ENCODE measurements at regions not wholly inside any gene's neighbourhood (a gene's known extent, or its start where the extent isn't known, plus 50 kb on each side); places are given as distances from the start of the nearest gene placed in this dataset.

DNA sequence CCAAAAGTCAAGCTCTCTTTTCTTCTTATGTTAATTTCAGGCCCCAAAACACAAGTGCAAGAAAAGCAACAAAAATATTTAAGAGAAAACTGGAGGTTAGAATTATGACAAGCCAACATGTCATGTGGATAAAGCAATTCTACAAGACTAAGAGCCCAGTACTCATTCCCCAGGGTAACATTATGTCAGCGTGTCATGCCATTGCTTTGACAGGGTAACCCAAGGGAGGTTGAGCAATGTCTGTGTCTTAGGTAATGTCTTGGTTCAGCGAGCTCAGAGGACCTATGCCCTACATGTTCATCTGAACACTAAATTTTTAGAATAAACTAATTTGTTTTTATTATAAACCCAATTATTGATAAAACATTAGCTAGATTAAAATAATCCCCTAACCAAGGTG, 173.2 kb upstream of the ZNF804A start:
- Histone ChIP-seq H3K4me2 (no peak overlapping the region), H3K9me2 (ENCODE audit: insufficient read depth) (no peaks in the 10 kb centered on the region), H3F3A (replicated peaks; ENCODE audit: low read depth) (no peaks in the 10 kb centered on the region), H3K27ac (ENCODE audit: low read depth) (no peak overlapping the region), H3K79me2 (replicated peaks; ENCODE audit: insufficient read depth) (no peaks in the 10 kb centered on the region), H4K20me1 (replicated peaks; ENCODE audit: insufficient read depth) (no peaks in the 10 kb centered on the region), H2AFZ (no peak overlapping the region), H3K4me3 (no peak overlapping the region), H3K4me1 (ENCODE audit: insufficient read depth) (no peaks in the 10 kb centered on the region), H3K27me3 (ENCODE audit: insufficient read depth) (no peaks in the 10 kb centered on the region), H3K36me3 (ENCODE audit: insufficient read depth) (no peaks in the 10 kb centered on the region)
- H3K27ac Mint-ChIP-seq = no peak overlapping the region
- H3K4me1 Mint-ChIP-seq = peaks cover 5% of the 10 kb centered on the region; the same call in 2 of the 3 replicates
- peaks cover 2% of the 10 kb centered on the region for H3K27me3 Mint-ChIP-seq (ENCODE audit: insufficient read depth, low read depth, poor library complexity)
- no peaks in the 10 kb centered on the region for H3K9me3 Mint-ChIP-seq
- H3K36me3 Mint-ChIP-seq (ENCODE audit: low read depth) = no peaks in the 10 kb centered on the region
- H3K4me3 Mint-ChIP-seq = no peak overlapping the region
- TF ChIP-seq CREB1 (CRISPR knock-in tag; IDR thresholded peaks at IDR 0.05; ENCODE audit: low read depth) = no peak
- no peak for TF ChIP-seq STAT1 (IDR thresholded peaks at IDR 0.05; ENCODE audit: unreplicated experiment)
- TF ChIP-seq, protein P1, sequence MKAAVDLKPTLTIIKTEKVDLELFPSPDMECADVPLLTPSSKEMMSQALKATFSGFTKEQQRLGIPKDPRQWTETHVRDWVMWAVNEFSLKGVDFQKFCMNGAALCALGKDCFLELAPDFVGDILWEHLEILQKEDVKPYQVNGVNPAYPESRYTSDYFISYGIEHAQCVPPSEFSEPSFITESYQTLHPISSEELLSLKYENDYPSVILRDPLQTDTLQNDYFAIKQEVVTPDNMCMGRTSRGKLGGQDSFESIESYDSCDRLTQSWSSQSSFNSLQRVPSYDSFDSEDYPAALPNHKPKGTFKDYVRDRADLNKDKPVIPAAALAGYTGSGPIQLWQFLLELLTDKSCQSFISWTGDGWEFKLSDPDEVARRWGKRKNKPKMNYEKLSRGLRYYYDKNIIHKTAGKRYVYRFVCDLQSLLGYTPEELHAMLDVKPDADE (IDR thresholded peaks at IDR 0.05) = no peak
- TF ChIP-seq JUNB (IDR thresholded peaks at IDR 0.05; ENCODE audit: unreplicated experiment) = no peak
- no peak for DNase-seq (ENCODE audit: low spot score)
- ATAC-seq = no peak

DNA sequence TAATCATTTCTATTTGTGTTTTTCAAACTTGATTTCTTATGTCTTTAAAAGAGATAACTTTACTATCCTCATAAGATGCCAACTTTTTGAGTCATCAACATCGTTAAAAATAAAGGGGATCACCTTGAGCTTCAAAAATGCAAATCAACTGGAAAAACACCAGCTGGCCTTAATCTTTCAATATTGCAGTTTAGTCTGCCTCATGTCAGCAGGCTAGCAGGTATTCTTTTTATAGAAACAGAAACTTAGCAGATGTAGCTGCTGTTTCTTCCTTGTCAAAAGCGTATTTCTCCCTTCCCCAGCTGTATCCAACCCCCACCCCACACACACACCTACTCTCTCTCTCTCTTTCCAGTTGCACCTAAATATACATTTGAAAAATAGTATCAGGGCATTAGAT, 154.1 kb upstream of the ZNF804A start:
- H3K4me1 ChIP-seq (ENCODE audit: insufficient read depth) = no peaks in the 10 kb centered on the region
- no peak overlapping the region for H3K27ac ChIP-seq (ENCODE audit: low read depth)
- Mint-ChIP-seq H3K36me3 (ENCODE audit: low read depth) (no peaks in the 10 kb centered on the region), H3K4me1 (no peaks in the 10 kb centered on the region), H3K27me3 (ENCODE audit: insufficient read depth, low read depth, poor library complexity) (no peaks in the 10 kb centered on the region), H3K9me3 (no peaks in the 10 kb centered on the region), H3K4me3 (no peak overlapping the region), H3K27ac (no peak overlapping the region)
- DNase-seq (ENCODE audit: low spot score) = no peak
- no peaks in the 10 kb centered on the region for H3F3A ChIP-seq (replicated peaks; ENCODE audit: low read depth)
- no peak for ATAC-seq
- TF ChIP-seq STAT1 (IDR thresholded peaks at IDR 0.05; ENCODE audit: unreplicated experiment) = no peak
- TF ChIP-seq POLR2AphosphoS5 (IDR thresholded peaks at IDR 0.05; ENCODE audit: low read depth) = no peak
- TF ChIP-seq JUNB (IDR thresholded peaks at IDR 0.05; ENCODE audit: unreplicated experiment) = no peak
- TF ChIP-seq NANOG (IDR thresholded peaks at IDR 0.05; ENCODE audit: borderline replicate concordance) = no peak
- H4K20me1 ChIP-seq (replicated peaks; ENCODE audit: insufficient read depth) = no peaks in the 10 kb centered on the region
- H3K79me2 ChIP-seq (replicated peaks; ENCODE audit: insufficient read depth) = no peaks in the 10 kb centered on the region
- no peak overlapping the region for H3K4me2 ChIP-seq
- no peak overlapping the region for H3K4me3 ChIP-seq
- H3K9me2 ChIP-seq (ENCODE audit: insufficient read depth) = no peaks in the 10 kb centered on the region
- no peaks in the 10 kb centered on the region for H3K36me3 ChIP-seq (ENCODE audit: insufficient read depth)
- H2AFZ ChIP-seq = no peak overlapping the region
- no peaks in the 10 kb centered on the region for H3K27me3 ChIP-seq (ENCODE audit: insufficient read depth)

DNA sequence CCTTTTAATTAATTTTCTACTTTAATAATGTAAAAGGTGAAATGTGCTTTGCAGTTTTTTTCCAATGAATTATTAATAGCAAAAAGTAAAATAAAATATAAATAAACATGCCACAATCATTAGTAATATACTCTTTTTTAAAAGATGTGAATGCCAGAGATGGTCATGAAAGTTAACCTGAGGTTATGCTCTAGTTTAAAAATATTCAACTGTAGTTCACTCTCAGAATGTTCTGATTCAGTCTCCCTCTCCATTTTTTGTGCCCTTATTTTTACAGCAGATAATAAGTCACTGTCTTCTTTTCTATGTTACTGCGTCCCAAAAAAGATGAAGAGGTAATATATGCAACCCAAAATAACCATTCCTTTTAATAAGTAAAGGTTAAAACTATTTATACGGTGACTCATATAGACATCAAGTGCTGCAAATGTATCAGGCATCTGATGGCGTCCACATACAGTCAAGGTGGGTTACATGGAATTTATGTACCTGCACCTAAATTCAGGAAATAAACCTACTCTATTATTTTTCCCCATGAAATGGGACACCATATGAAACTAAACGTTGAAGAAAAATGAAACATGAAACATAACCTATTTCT, 153.6 kb upstream of the ZNF804A start:
- Mint-ChIP-seq H3K4me3 (no peak overlapping the region), H3K27ac (no peak overlapping the region), H3K36me3 (ENCODE audit: low read depth) (no peaks in the 10 kb centered on the region), H3K9me3 (no peaks in the 10 kb centered on the region), H3K27me3 (ENCODE audit: insufficient read depth, low read depth, poor library complexity) (no peaks in the 10 kb centered on the region), H3K4me1 (no peaks in the 10 kb centered on the region)
- no peak overlapping the region for H3K27ac ChIP-seq (ENCODE audit: low read depth)
- TF ChIP-seq JUNB (IDR thresholded peaks at IDR 0.05; ENCODE audit: unreplicated experiment) (no peak), ZNF114 (CRISPR knock-in tag; IDR thresholded peaks at IDR 0.05) (no peak), ZNF331 (CRISPR knock-in tag; IDR thresholded peaks at IDR 0.05; ENCODE audit: low read depth) (no peak), CREB1 (CRISPR knock-in tag; IDR thresholded peaks at IDR 0.05; ENCODE audit: low read depth) (no peak)
- TF ChIP-seq, protein P1 (IDR thresholded peaks at IDR 0.05) = no peak
- TF ChIP-seq, protein P2, sequence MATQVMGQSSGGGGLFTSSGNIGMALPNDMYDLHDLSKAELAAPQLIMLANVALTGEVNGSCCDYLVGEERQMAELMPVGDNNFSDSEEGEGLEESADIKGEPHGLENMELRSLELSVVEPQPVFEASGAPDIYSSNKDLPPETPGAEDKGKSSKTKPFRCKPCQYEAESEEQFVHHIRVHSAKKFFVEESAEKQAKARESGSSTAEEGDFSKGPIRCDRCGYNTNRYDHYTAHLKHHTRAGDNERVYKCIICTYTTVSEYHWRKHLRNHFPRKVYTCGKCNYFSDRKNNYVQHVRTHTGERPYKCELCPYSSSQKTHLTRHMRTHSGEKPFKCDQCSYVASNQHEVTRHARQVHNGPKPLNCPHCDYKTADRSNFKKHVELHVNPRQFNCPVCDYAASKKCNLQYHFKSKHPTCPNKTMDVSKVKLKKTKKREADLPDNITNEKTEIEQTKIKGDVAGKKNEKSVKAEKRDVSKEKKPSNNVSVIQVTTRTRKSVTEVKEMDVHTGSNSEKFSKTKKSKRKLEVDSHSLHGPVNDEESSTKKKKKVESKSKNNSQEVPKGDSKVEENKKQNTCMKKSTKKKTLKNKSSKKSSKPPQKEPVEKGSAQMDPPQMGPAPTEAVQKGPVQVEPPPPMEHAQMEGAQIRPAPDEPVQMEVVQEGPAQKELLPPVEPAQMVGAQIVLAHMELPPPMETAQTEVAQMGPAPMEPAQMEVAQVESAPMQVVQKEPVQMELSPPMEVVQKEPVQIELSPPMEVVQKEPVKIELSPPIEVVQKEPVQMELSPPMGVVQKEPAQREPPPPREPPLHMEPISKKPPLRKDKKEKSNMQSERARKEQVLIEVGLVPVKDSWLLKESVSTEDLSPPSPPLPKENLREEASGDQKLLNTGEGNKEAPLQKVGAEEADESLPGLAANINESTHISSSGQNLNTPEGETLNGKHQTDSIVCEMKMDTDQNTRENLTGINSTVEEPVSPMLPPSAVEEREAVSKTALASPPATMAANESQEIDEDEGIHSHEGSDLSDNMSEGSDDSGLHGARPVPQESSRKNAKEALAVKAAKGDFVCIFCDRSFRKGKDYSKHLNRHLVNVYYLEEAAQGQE (IDR thresholded peaks at IDR 0.05; ENCODE audit: unreplicated experiment) = no peak
- TF ChIP-seq, protein P3, sequence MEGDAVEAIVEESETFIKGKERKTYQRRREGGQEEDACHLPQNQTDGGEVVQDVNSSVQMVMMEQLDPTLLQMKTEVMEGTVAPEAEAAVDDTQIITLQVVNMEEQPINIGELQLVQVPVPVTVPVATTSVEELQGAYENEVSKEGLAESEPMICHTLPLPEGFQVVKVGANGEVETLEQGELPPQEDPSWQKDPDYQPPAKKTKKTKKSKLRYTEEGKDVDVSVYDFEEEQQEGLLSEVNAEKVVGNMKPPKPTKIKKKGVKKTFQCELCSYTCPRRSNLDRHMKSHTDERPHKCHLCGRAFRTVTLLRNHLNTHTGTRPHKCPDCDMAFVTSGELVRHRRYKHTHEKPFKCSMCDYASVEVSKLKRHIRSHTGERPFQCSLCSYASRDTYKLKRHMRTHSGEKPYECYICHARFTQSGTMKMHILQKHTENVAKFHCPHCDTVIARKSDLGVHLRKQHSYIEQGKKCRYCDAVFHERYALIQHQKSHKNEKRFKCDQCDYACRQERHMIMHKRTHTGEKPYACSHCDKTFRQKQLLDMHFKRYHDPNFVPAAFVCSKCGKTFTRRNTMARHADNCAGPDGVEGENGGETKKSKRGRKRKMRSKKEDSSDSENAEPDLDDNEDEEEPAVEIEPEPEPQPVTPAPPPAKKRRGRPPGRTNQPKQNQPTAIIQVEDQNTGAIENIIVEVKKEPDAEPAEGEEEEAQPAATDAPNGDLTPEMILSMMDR (conservative IDR thresholded peaks at IDR 0.05; ENCODE audit: low read depth in 2 of 2) = no peak
- H4K20me1 ChIP-seq (replicated peaks; ENCODE audit: insufficient read depth) = no peaks in the 10 kb centered on the region
- no peak overlapping the region for H3K4me3 ChIP-seq
- H3K36me3 ChIP-seq (ENCODE audit: insufficient read depth) = no peaks in the 10 kb centered on the region
- H3K9me2 ChIP-seq (ENCODE audit: insufficient read depth) = no peaks in the 10 kb centered on the region
- H3K4me1 ChIP-seq (ENCODE audit: insufficient read depth) = no peaks in the 10 kb centered on the region
- H3K4me2 ChIP-seq = no peak overlapping the region
- no peaks in the 10 kb centered on the region for H3K27me3 ChIP-seq (ENCODE audit: insufficient read depth)
- H3F3A ChIP-seq (replicated peaks; ENCODE audit: low read depth) = no peaks in the 10 kb centered on the region
- no peak for ATAC-seq
- H3K79me2 ChIP-seq (replicated peaks; ENCODE audit: insufficient read depth) = no peaks in the 10 kb centered on the region
- no peak for DNase-seq (ENCODE audit: low spot score)
- no peak overlapping the region for H2AFZ ChIP-seq

All from GM23338 (cell line).